CD4-positive, alpha-beta T cell treated with Interleukin-10 for 1 hour (primary cell): ENCODE measurements at regions not wholly inside any gene's neighbourhood (a gene's known extent, or its start where the extent isn't known, plus 50 kb on each side); places are given as distances from the start of the nearest gene placed in this dataset.

Experiments
- DNase-seq: peaks from one replicate; pipeline ENCODE4 v3.0.0-alpha.2; 2020

DNA sequence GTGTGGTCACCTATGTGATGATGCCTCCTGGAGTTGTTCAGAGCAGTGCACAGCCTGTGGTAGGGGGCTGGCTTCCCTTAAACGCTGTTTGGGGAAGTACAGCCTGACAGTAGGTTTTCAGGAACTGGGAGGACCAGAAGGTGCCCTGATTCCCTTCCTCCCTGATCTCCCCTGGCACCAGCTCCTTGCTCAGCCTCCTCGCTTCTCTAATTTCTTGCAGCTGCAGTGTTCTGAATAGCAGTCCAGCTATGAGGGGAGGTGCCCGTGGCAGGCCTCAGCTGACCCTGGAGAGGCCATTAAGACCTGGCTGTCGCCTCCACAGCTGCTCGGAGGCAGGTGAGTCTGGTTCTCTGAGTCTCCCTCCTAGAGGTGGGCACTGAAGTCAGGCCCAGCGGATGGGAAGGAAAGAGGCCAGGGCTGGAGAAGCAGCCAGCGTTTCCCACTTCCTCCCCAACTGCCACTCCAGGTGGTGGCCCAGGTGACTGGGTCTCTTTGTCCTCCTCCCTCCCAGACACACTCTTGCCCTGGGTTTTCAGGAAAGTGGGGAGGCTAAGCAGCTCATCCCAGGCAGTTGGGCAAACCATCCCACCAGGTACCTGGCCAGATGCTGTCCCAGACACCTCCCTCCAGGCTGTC lies 52.0 kb upstream of the RPL11 start:
- DNase-seq = no peak

DNA sequence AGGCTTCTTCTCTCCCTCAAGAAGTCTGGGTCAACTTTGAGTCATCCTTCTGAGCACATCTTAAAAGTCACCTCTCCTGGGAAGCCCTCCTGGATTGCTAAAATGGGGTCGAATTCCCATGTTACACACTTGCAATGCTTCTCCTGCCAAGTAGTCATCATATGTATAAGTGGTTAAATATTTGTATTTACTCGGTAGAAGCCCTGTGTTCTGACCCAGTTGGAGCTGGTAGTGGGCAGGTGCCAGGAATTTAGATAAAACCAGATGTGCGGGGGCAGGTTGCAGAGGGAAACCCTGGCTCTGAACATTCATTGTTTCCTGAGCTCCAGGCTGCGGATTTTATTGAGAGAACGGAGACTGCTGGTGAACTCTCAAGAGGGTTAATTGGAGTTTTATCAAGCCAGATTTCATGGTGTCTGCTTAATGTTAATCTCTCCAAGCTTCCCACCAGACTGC lies 52.8 kb upstream of the RPL11 start:
- DNase-seq = no peak

DNA sequence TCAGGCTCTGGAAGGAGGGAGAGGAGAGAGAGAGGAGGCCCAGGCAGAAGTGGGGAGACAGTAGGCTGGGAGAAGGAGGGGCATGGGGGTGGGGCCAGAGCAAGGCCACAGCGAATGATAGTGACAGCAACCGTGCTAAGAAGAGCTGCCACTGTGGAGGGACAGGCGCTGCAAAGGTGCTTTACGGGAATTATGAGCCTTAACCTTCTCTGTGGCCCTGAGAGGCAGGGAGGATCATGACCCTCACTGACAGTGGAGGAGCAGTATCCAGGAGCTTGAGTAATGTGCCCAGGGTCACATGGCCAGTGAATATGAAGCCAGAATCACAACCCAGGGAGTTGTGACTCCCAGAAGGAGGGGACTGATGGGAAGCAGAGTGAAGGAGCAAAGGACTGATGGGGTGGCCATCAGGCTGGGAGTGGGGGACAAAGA lies 53.4 kb upstream of the RPL11 start:
- no peak for DNase-seq

DNA sequence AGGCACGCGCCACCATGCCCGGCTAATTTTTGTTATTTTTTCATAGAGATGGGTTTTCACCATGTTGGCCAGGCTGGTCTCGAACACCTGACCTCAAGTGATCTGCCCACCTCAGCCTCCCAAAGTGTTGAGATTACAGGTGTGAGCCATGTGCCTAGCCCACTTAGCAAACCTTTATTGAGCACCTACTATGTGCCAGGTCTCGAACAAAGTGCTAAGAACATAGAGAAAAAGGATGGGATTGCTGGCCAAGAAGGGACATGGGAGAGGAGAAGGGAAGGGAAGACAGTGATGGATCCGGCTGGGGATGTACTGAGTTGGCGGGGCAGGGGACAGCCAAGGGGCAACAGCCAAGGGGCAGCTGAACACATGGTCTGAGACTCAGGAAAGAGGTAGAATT lies 55.6 kb upstream of the RPL11 start:
- no peak for DNase-seq

DNA sequence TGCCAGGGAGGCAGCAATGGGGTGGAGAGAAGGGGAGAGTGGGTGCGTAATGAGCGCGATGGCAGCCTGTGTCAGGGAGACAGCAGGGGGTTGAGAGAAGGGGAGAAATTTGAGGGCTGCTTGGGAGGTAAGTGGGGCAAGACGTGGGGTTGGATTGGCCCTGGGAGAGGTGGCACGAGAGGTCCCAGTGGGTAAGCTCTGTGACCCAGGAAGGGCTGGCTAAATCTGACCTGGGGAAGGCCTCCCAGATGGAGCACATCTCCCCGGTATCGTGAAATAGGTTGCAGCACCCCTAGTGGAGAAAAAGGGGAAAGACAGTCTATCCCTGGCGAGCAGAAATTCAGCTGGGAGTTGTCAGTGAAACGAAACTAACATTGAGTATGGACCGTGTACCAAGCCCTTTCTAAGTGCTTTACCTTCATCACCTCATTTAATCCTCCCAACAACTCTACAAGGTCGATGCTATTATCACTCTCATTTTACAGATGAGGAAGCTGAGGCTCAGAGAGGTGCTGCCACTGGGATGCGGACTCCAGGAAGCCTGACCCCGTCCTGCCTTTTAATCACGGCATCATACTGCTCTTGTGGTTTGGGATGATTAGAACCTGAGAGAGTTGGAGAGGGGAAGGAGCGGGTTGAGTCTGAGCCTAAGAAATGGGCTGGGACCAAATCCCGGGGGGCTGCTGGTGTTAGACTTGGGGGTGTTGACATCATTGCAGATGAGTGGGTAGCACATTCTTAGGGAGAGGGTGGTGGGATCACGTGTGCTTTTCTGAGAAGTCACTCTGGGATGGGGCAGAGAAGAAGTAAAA lies 56.6 kb upstream of the RPL11 start:
- DNase-seq = peak; percentile 84

DNA sequence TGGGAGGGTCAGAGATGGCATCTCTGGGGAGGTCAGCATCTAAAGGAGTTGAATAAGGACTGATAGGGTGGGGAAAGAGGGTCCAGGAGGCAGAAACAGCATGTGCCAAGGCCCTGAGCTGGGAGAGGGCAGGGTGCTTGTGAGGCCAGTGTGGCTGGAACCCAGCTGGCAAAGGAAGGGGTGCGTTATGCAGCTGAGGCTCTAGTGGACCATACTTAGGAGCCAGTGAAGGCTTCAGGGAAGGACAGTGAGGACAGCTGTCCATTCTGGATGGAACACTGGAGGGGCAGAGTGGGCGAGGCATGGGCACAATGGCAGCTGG lies 57.1 kb upstream of the RPL11 start:
- no peak for DNase-seq

DNA sequence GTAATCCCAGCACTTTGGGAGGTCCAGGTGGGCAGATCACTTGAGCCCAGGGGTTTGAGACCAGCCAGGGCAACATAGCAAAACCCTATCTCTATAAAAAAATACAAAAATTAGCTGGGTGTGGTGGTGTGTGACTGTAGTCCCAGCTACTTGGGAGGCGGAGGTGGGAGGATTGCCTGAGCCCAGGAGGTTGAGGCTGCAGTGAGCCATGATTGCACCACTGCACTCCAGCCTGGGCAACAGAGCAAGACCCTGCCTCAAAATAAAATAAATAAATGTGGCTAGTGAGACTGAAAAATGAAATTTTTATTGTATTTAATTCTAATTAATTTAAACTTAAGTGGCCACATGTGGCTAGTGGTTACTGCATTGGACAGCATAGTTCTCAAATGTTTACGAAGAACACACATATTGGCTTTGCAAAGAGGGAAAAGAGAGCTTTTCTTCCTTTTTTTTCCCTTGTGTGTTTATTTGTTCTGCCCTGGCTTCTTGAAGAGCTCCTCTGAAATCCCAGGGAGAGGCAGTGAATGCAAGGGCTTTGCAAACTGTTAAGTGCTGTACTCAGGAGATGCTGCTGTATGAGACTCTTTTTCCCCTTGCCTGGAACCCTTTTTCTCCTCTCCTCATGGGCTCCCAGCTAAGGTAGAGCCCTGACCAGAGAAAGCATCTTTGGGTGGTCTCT lies 59.0 kb upstream of the RPL11 start:
- no peak for DNase-seq

DNA sequence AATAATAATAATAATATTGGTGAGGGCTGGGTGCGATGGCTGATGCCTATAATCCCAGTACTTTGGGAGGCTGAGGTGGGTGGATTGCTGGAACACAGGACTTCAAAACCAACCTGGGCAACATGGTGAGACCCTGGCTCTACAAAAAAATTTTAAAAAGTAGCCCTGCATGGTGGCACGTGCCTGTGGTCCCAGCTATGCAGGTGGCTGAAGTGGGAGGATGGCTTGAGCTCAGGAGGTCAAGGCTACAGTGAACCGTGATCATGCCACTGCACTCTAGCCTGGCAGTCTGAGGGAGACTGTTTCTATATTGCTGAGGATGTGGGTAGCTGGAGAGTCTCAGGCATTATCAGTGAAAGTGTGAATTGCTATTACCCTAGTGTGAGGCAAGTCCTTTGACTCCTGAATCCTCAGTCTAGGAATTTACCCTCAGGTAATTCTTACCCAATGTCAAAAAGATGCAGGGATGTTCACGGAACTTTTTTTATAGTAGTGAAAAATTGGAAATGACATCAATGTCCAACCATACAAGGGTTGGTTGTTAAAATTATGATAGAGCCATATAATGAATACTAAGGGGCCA lies 61.8 kb upstream of the RPL11 start:
- no peak for DNase-seq

DNA sequence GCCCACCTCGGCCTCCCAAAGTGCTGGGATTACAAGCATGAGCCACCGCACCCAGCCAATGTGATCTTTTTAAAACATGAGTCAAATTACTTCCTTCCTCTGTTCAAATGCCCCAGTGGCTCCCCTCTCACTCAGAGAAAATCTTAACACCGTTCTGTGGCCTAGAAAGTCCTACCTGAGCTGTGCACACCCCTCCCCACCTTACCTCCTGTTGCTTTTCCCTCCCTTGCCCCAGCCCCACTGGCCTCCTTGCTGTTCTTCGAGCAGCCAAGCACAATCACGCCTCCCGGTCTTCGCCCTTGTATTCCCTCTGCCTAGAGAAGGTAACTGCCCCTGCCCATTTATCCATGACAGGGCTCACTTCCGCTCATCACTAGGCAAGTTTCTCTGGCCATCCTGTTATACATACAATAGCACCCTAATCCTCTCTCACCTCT lies 62.6 kb upstream of the RPL11 start:
- DNase-seq = no peak

DNA sequence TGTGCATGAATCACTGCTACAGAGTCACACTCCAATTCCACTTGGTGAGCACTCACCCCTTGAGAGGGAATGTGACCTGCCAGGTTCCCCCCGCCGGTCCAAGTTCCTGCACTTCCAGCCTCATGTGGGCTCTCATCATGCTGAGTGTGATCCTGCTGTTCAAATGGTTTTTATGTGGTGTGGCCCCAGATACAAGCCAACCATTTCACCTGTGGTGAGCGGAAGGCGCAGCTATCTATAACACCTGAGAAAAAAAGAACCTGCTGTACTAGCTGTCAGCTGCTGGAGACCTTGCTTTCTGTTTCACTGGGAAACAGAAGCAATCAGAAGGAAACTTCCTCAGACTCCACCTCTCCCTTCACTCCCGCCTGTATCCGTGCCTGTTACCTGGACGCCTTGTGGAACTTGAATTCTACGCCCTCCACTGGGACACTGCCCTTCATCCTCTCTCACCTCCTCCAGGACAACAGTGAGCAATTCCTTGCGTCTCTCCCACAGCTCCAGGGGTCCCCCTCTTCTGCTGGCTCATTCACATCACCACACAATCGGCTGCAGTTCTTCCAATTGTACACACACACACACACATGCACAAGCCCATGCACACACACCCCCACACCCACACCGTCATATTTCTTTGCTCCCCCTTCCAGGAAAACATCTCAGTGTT lies 64.4 kb upstream of the RPL11 start:
- peak; percentile 46 for DNase-seq

DNA sequence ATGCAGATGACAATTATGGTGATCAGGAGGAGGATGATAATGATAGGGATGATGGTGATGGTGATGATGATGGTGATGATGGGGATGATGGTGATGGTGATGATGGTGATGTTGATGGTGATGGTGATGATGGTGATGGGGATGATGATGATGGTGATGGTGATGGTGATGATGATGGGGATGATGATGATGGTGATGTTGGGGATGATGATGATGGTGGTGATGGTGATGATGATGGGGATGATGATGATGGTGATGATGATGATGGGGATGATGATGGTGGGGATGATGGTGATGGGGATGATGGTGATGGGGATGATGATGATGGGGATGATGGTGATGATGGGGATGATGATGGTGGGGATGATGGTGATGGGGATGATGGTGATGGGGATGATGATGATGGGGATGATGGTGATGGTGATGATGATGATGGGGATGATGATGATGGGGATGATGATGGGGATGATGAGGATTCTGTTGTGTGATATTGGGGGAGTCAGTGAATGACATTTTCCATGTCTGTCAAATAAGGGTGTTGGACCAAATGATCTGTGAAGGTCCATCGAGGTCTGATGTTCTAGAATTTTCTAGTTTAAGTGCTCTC lies 65.6 kb upstream of the RPL11 start:
- DNase-seq = no peak

DNA sequence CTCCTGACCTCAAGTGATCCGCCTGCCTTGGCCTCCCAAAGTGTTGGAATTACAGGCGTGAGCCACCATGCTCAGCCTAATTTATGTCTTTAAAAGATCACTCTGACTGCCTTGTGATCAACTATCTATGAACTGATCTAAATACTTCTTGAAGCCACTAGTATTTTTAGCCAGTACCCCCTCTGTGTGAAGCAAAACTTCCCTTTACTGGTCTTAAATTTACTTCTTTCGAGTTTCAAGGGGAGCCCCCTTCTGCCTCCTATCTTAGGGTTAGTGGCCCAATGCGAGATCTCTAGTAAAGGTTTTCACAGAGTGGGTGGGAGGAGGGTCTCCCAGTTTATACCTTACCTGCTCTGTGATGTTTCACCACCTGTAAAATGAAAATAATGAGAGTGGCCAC lies 66.1 kb upstream of the RPL11 start:
- no peak for DNase-seq

DNA sequence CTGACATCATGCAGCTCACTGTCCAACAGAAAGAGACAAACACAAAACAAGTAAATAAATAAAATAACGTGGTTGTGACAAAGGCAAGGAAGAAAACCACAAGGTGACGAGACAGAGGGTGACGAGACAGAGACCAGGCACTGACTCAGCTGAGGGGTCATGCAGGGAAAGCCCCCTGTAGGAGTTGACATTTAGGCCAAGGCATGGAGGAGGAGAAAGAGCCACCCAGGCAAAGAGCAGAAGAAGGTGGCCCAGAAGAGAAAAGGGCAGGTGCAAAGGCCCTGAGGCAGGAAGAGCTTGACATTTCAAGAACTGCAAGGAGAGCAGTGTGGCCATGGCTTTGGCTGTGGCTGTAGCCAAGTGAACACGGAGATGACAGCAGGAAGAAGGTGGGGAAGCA lies 65.1 kb upstream of the ID3 start:
- DNase-seq = no peak

DNA sequence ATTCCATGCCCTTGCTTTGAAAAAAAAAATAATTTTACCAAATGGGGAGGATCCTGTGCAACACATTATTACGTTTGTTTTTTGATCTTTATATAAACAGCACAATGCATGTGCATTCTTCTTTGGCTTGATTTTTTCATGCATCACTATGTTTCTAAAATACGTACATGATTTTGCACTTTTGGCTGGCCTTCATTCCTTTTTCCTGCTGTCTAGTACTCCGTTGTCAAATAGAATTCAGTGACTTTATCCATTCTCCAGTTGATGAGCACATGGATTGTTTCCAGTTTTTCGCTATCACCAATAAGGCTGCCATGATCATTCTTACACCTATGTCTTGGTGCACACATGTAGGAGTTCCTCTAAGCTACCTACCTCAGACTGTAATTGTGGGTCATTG lies 63.0 kb upstream of the ID3 start:
- DNase-seq = no peak

DNA sequence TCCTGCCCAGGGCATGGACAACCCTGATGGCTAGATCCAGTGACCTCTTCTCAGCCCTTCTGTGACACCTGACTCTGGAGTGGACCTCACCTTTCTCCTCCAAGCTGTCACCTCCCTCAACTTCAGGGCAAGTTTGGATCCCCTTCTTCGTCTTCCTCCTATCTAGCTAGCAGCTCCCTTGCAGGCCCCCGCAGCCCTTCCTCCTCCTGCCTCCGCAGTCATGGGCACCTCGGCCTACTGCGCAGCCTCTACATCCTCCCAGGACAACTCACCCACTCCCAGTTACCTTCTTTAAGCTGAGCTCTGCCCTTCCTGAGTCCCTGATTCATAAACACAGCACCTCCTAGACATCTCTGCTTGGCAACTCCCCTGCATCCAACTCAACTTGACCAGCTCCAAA lies 61.3 kb upstream of the ID3 start:
- DNase-seq = no peak

DNA sequence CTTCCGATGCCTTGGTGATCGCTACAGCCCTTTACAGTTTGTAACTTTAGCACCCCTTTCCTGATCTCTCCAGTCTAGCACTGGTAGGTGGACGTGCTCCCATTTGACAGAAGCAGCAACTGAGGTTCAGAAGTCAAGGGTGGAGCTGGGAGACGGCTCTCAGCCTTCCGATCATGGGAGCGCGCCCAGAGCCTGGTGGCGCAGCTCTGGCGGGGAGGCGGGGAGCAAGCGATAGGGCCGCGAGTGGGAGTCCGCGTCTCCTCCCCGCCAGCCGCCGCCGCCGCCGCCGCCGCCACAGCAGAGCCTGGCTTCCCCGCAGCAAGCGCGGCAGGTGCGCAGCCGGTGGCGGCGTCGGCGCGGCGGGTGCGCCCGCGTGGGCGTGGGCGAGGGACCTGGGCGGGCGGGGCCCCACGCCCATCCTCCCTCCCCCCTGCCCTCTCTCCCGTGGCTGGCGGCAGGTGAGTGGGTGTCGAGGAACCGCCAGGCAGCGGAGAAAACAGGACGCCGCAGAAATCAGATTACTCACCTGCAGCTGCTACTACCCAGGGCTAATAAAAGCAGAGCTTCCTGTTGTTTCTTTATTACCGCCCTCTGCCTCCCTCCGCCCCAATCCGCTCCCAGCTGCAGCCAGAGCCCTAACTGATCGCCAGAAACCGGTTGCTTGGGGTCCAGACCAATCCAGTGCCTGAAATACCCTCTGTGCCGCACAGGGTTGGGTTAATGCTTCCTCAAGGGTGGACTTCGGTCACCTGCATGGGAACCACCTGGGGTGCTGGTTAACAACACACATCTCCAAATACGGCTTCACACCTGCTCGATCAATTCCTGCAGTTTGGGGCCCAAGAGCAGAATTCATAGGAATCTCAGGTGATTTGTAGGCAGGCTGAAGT lies 60.2 kb upstream of the ID3 start:
- DNase-seq = peak; percentile 90

DNA sequence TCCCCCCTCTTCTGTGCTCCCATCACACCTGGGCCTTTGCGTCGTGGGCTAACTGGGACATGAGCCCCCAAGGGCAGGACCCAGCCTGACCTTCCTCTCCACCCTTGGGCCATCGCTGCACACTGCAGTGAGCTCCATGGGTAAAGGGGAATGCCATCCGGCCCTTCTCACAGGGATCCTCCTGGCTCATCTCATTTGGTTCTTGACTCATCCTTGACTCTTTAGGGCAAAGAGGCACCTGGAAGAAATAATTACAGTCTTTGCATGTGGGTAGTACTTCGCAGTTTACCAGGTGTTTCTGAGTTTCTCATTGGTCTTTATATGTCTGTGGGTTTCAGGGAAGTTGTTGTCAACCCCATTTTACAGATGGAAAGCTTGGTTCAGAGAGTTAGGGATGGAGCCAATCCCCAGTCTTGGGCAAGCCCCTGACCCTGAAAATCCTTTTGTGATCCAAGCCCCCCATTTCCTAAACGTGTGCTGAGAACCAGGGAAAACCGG lies 59.3 kb upstream of the ID3 start:
- DNase-seq = no peak

DNA sequence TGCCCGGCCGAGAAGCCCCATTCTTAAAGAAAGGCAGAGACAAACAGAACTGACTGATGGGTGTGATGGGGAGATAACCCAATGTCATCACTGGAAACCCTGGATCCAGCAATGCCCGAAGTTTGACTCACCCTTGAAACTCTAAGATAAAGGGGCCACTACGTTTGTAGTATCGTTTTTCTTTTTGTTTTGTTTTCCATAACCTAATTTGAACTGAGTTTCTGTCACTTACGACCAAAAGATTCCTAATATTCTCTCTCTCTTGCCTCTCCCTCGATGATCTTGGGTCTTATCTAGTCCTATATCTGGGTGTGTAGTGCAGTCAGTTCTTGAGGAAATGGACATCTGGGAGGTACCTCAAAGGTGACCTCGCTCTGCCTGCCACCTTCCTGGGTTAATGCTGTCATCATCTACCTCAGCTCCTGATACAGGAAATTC lies 57.8 kb upstream of the ID3 start:
- no peak for DNase-seq

DNA sequence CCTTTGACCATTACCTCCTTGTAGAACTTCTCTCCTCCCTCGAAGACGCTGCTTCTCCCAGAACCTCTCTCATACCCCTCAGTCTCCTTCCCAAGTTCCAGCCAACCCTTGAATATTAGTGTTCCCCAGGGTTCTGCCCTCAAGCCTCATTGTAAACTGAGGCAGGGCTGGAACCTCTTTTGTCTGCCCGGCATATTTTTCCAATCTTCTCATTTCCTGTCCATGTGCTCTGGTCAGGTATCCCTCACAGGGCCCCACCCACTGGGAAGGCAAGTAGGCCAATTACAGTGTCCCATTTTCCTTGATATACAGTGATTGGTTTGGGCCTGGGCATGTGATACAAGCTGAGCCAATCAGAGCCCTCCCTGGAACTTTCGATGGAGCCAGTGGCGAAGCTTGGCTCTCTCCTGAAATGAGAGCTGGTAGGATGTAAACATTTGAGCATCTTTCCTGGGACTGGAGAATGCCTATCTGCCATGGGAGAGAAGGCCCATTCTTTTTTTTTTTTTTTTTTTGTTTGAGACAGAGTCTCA lies 57.1 kb upstream of the ID3 start:
- no peak for DNase-seq

DNA sequence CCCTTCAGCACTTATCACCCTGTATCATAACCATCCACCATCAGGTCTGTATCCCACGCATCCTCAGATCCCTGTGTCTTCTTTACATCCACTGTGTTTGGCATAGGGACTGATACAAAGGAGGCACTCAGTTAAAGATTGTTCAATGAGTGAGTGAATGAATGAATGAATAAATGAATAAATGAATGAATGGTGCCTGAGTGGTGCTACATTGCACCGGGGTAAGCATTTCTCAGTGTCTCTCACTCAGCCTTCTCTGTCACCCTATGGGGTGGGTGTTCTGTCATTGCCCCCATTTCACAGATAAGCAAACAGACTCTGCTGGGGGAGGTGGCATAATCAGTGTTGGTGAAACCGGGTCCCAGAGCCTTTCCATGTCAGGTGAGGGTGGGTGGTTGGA lies 56.6 kb upstream of the ID3 start:
- DNase-seq = no peak

DNA sequence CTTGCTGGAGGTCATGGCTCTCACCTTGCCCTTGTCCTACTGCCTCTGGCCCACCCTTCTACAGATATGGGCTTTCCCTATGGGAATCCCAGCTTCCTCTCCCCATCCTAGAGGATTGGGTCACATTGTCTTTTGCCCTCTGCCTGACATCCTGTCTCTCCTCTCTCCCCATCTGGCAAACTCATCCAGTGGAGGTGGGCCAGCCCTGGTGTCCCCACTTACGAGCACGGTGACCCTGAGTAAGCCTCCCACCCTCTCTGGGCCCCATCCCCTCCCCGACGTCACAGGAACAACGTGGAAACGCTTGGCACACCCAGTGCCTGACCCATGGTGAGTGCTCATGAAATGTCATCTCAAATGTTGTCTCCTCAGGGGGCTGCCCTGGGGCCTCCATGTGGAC lies 56.1 kb upstream of the ID3 start:
- DNase-seq = no peak
